Mesenchymal stem cell (in vitro differentiated cells and primary cell): ENCODE measurements at regions not wholly inside any gene's neighbourhood (a gene's known extent, or its start where the extent isn't known, plus 50 kb on each side); places are given as distances from the start of the nearest gene placed in this dataset.
A peak's percentile ranks its signal among the peaks of the same experiment; 100 is the strongest.

ENCODE experiments used
- DNase-seq: peaks from one replicate; pipeline ENCODE4 v3.0.0-alpha.2; 2013
- H2AFZ ChIP-seq: one replicate; pipeline ENCODE4 v1.6.1; 2013; ENCODE audit warnings: low read depth, mild to moderate bottlenecking, control low read depth, inconsistent platforms, low read length, moderate library complexity
- H2AK5ac ChIP-seq: 2 replicates; pipeline ENCODE4 v1.6.1; 2013; ENCODE audit warnings: low read length, moderate library complexity, mild to moderate bottlenecking, inconsistent platforms; ENCODE audit not compliant: severe bottlenecking
- H2BK120ac ChIP-seq: one replicate; pipeline ENCODE4 v1.6.1; 2013; ENCODE audit warnings: low read depth, mild to moderate bottlenecking, inconsistent platforms, low read length, moderate library complexity
- H2BK12ac ChIP-seq, 2 experiments: one replicate each; pipeline ENCODE4 v1.6.1; 2013; ENCODE audit warnings: inconsistent platforms in 2 of 2, low read length in 2 of 2, mild to moderate bottlenecking in 2 of 2, moderate library complexity in 2 of 2, control low read depth in 1 of 2
- H2BK15ac ChIP-seq: one replicate; pipeline ENCODE4 v1.6.1; 2013; ENCODE audit warnings: mild to moderate bottlenecking, low read depth, inconsistent platforms; ENCODE audit not compliant: poor library complexity, severe bottlenecking
- H2BK5ac ChIP-seq: 2 replicates; pipeline ENCODE4 v1.6.1; 2013; ENCODE audit warnings: low read depth, mild to moderate bottlenecking, low read length, control low read depth, inconsistent platforms; ENCODE audit not compliant: poor library complexity, severe bottlenecking
- H3K14ac ChIP-seq, 2 experiments: one replicate each; pipeline ENCODE4 v1.6.1; 2013; ENCODE audit warnings: inconsistent platforms in 2 of 2, low read length in 2 of 2, control low read depth in 1 of 2, mild to moderate bottlenecking in 1 of 2, moderate library complexity in 1 of 2
- H3K18ac ChIP-seq, 2 experiments: one replicate each; pipeline ENCODE4 v1.6.1; 2013; ENCODE audit warnings: inconsistent platforms in 2 of 2, low read length in 2 of 2, control low read depth in 1 of 2, low read depth in 1 of 2, mild to moderate bottlenecking in 1 of 2
- H3K23ac ChIP-seq, 2 experiments: one replicate each; pipeline ENCODE4 v1.6.1; 2013; ENCODE audit warnings: inconsistent platforms in 2 of 2, low read length in 2 of 2, mild to moderate bottlenecking in 2 of 2, moderate library complexity in 2 of 2, control low read depth in 1 of 2
- H3K27ac ChIP-seq: 2 replicates; pipeline ENCODE4 v1.5.1; 2013; ENCODE audit warnings: mild to moderate bottlenecking, moderate library complexity, low read length, control low read depth, inconsistent platforms; ENCODE audit not compliant: poor library complexity, severe bottlenecking
- H3K27me3 ChIP-seq, 2 experiments: 2 replicates each; pipeline versions ENCODE4 v1.6.1 to v1.7.0; 2013; ENCODE audit warnings: low read length in 2 of 2, mild to moderate bottlenecking in 2 of 2, moderate library complexity in 2 of 2, control low read depth in 1 of 2, inconsistent platforms in 1 of 2; ENCODE audit not compliant: control insufficient read depth in 1 of 2, insufficient read depth in 1 of 2
- H3K36me3 ChIP-seq, 2 experiments: 2 replicates each; pipeline versions ENCODE4 v1.6.1 to v1.7.0; 2013; ENCODE audit warnings: low read length in 2 of 2, control low read depth in 1 of 2, inconsistent platforms in 1 of 2, low read depth in 1 of 2, mild to moderate bottlenecking in 1 of 2; ENCODE audit not compliant: insufficient read depth in 2 of 2, control insufficient read depth in 1 of 2
- H3K4ac ChIP-seq, 2 experiments: one replicate each; pipeline ENCODE4 v1.6.1; 2013; ENCODE audit warnings: inconsistent platforms in 2 of 2, low read length in 2 of 2, mild to moderate bottlenecking in 2 of 2, moderate library complexity in 2 of 2, control low read depth in 1 of 2, low read depth in 1 of 2
- H3K4me1 ChIP-seq: 2 replicates; pipeline ENCODE4 v1.6.1; 2013; ENCODE audit warnings: low read depth, low read length, control low read depth; ENCODE audit not compliant: control insufficient read depth, insufficient read depth
- H3K4me2 ChIP-seq: 2 replicates; pipeline ENCODE4 v1.6.1; 2013; ENCODE audit warnings: low read length, mild to moderate bottlenecking, inconsistent platforms; ENCODE audit not compliant: poor library complexity, severe bottlenecking
- H3K4me3 ChIP-seq, 2 experiments: 2 replicates each; pipeline versions ENCODE4 v1.5.1 to v1.7.0; 2013; ENCODE audit warnings: low read length in 2 of 2, mild to moderate bottlenecking in 2 of 2, control low read depth in 1 of 2, low read depth in 1 of 2; ENCODE audit not compliant: insufficient read depth in 1 of 2
- H3K79me1 ChIP-seq: replicated peaks from 2 replicates; pipeline ENCODE4 v1.6.1; 2013; ENCODE audit warnings: mild to moderate bottlenecking, control low read depth, low read length, inconsistent platforms; ENCODE audit not compliant: poor library complexity, severe bottlenecking
- H3K9ac ChIP-seq: 2 replicates; pipeline ENCODE4 v1.7.0; 2013; ENCODE audit warnings: mild to moderate bottlenecking, low read length, moderate library complexity
- H3K9me3 ChIP-seq: 2 replicates; pipeline ENCODE4 v1.7.0; 2013; ENCODE audit warnings: mild to moderate bottlenecking, low read length; ENCODE audit not compliant: control insufficient read depth
- H4K8ac ChIP-seq: one replicate; pipeline ENCODE4 v1.6.1; 2013; ENCODE audit warnings: inconsistent platforms, mild to moderate bottlenecking, low read length, moderate library complexity
- H4K91ac ChIP-seq: one replicate; pipeline ENCODE4 v1.6.1; 2013; ENCODE audit warnings: mild to moderate bottlenecking, low read length, inconsistent platforms
- WGBS: methylation state at CpG from one replicate; pipeline ENCODE4 v1.1.7; 2013; ENCODE audit warnings: mixed read lengths; 5-methylcytosine and 5-hydroxymethylcytosine counted together

DNA sequence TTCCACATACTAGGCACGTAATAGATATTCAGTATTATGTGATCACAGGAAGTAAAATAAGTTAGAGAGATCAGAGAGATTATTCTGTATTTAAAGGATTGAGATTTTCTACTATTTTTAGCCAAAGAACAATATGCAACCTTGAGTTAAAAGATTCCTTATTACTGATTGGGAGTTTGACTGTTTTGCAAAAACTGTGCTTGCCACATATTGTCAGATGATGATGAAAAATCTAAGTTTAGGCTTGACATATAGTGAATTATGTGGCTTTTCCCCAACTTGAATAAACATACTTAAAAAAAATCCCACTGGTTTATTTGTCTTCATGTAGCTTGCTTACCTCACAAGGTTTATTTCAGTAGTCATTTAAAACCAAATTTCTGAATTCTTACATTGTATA, 194.4 kb downstream of the KCNRG start:
- H3K27me3 ChIP-seq, result no peaks in the 10 kb centered on the region
- H3K36me3 ChIP-seq, result no peaks in the 10 kb centered on the region
- peak overlapping the region; percentile 82 for H3K9ac ChIP-seq
- no peak overlapping the region for H3K23ac ChIP-seq
- H3K27ac ChIP-seq, result no peak overlapping the region
- no peak overlapping the region for H3K4me2 ChIP-seq
- no peak overlapping the region for H4K91ac ChIP-seq
- WGBS, result no CpG with 5 or more reads among the region's 1 CpG
- no peak overlapping the region for H2BK5ac ChIP-seq
- H2BK120ac ChIP-seq, result no peak overlapping the region
- no peak overlapping the region for H4K8ac ChIP-seq
- no peak overlapping the region for H3K4me3 ChIP-seq
- H2AK5ac ChIP-seq, result no peak overlapping the region
- DNase-seq, result peak; percentile 52
- no peaks in the 10 kb centered on the region for H3K79me1 ChIP-seq
- H3K18ac ChIP-seq, result no peak overlapping the region
- H2BK12ac ChIP-seq, result no peak overlapping the region
- no peak overlapping the region for H2BK15ac ChIP-seq
- H3K4ac ChIP-seq, result no peak overlapping the region
- peaks cover 14% of the 10 kb centered on the region for H3K9me3 ChIP-seq
- H3K14ac ChIP-seq, result no peak overlapping the region
- H3K4me1 ChIP-seq, result peaks cover 9% of the 10 kb centered on the region
- H2AFZ ChIP-seq, result no peak overlapping the region

DNA sequence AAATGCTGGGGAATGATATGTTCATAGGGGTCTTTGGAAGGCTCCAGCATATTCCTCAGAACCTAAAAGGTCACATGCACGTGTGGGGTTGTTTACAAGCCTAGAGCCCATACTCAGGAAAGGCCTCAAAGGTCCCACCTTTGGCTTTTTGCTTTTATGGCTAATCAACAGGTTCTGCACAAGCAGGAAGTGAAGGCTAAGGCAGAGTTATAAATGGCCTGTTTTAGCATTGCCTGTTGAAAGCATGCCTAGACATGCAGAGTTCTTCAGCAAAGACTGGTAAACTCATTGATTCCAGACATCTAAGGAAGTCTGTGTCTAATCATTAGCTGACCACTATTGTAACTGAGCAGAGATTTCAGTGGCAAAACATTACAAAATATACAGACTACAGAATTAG, 198.3 kb downstream of the KCNRG start:
- H2AFZ ChIP-seq, result no peak overlapping the region

DNA sequence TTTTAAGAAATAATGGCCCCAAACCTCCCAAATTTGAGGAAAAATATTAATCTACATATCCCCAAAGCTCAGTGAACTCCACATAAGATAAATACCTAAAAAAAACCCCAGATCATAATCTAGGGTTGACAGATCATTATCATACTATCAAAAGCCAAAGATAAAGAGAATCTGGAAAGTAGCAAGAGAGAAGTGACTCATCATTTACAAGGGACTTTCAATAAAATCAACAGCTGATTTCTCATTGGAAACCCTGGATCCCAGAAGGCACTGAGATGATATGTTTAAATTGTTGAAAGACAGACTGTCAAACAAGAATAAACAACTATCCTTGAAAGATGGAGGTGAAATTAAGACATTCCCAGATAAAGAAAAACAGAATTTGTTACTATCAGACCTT, 199.3 kb downstream of the KCNRG start:
- Histone ChIP-seq H3K14ac (no peak overlapping the region), H2BK5ac (no peak overlapping the region), H2BK12ac (no peak overlapping the region), H3K4me3 (no peak overlapping the region), H3K27ac (no peak overlapping the region), H3K27me3 (no peaks in the 10 kb centered on the region), H2AK5ac (no peak overlapping the region), H3K4me1 (no peaks in the 10 kb centered on the region), H3K4ac (no peak overlapping the region), H4K8ac (no peak overlapping the region), H3K79me1 (no peaks in the 10 kb centered on the region), H3K36me3 (no peaks in the 10 kb centered on the region), H3K9ac (no peak overlapping the region), H3K23ac (no peak overlapping the region), H2BK120ac (no peak overlapping the region), H2BK15ac (no peak overlapping the region), H3K9me3 (peaks cover 22% of the 10 kb centered on the region), H4K91ac (no peak overlapping the region), H3K18ac (no peak overlapping the region), H3K4me2 (no peak overlapping the region), H2AFZ (no peak overlapping the region)
- DNase-seq, result peak; percentile 28

More for the DNA sequence above, 198.3 kb downstream of the KCNRG start:
- H3K18ac ChIP-seq, result no peak overlapping the region
- H2BK15ac ChIP-seq, result no peak overlapping the region
- no peak overlapping the region for H3K4me2 ChIP-seq
- no peaks in the 10 kb centered on the region for H3K79me1 ChIP-seq
- H3K4me3 ChIP-seq, result no peak overlapping the region
- no peak overlapping the region for H2BK120ac ChIP-seq
- H2BK5ac ChIP-seq, result no peak overlapping the region
- peaks cover 22% of the 10 kb centered on the region for H3K9me3 ChIP-seq
- no peak overlapping the region for H3K14ac ChIP-seq
- H3K4me1 ChIP-seq, result peaks cover 5% of the 10 kb centered on the region
- no peak overlapping the region for H4K8ac ChIP-seq
- no peaks in the 10 kb centered on the region for H3K27me3 ChIP-seq
- no peak overlapping the region for H3K27ac ChIP-seq
- H2AK5ac ChIP-seq, result no peak overlapping the region
- no peaks in the 10 kb centered on the region for H3K36me3 ChIP-seq
- DNase-seq, result no peak
- H3K23ac ChIP-seq, result no peak overlapping the region
- H4K91ac ChIP-seq, result no peak overlapping the region
- WGBS, result 34% methylated on average over 1 of the region's 1 CpG
- no peak overlapping the region for H3K9ac ChIP-seq
- no peak overlapping the region for H2BK12ac ChIP-seq
- H3K4ac ChIP-seq, result no peak overlapping the region

DNA sequence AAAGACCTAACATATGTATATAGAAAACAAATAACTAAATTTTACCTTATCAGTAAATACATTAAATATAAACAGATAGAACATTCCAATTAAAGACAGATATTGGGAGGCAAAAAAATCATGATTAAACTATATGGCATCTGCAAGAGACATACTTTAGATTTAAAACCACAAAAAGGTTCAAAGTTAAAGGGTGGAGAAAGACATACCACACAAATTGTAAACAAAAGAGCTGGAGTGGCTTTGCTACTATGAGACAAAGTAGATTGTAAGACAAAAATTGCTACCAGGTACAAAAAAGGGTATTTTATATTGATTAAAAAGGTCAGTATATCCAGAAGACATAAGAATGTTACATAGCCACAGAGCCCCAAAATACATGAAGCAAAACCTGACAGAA, 200.2 kb downstream of the KCNRG start:
- H2AK5ac ChIP-seq, result no peak overlapping the region
- H3K18ac ChIP-seq, result no peak overlapping the region
- H3K4ac ChIP-seq, result no peak overlapping the region
- no peak overlapping the region for H3K4me3 ChIP-seq
- DNase-seq, result no peak
- no peak overlapping the region for H2BK120ac ChIP-seq
- no peak overlapping the region for H4K8ac ChIP-seq
- no peak overlapping the region for H4K91ac ChIP-seq
- no peak overlapping the region for H3K23ac ChIP-seq
- H3K27me3 ChIP-seq, result no peaks in the 10 kb centered on the region
- H3K4me2 ChIP-seq, result no peak overlapping the region
- no peak overlapping the region for H3K14ac ChIP-seq
- no peak overlapping the region for H2BK15ac ChIP-seq
- no peak overlapping the region for H3K27ac ChIP-seq
- no peaks in the 10 kb centered on the region for H3K4me1 ChIP-seq
- no peak overlapping the region for H2AFZ ChIP-seq
- no peak overlapping the region for H2BK12ac ChIP-seq
- H3K36me3 ChIP-seq, result no peaks in the 10 kb centered on the region
- H2BK5ac ChIP-seq, result no peak overlapping the region
- H3K9me3 ChIP-seq, result peaks cover 22% of the 10 kb centered on the region
- H3K9ac ChIP-seq, result no peak overlapping the region
- no peaks in the 10 kb centered on the region for H3K79me1 ChIP-seq
